ENCODE measurements at regions not wholly inside any gene's neighbourhood (a gene's known extent, or its start where the extent isn't known, plus 50 kb on each side); places are given as distances from the start of the nearest gene placed in this dataset.
A peak's percentile ranks its signal among the peaks of the same experiment; 100 is the strongest.

- peaks cover 40% of the 10 kb centered on the region for H3K9me3 Mint-ChIP-seq
- CTCF ChIA-PET, result interaction anchor here (0.5 to 1.8 kb wide), 5 partner anchors 10 to 642 kb away, joined by 3 to 6 read pairs (median 4); no protein-coding TSS in a partner anchor
- H3K27me3 Mint-ChIP-seq (ENCODE audit: low read depth), result no peaks in the 10 kb centered on the region
Measured at GRCh38 chr6:90434094-90434493, 137.5 kb upstream of the BACH2 start.

GRCh38 chr6:90432937-90433336, 136.3 kb upstream of the BACH2 start:
- CTCF ChIA-PET, result interaction anchor here (1.1 to 1.8 kb wide), 3 partner anchors 11 to 145 kb away, joined by 3 to 6 read pairs (median 4); no protein-coding TSS in a partner anchor
- Mint-ChIP-seq H3K36me3 (ENCODE audit: low read depth) (peaks cover 43% of the 10 kb centered on the region), H3K4me3 (no peak overlapping the region), H3K27me3 (ENCODE audit: low read depth) (no peaks in the 10 kb centered on the region), H3K27ac (no peak overlapping the region), H3K4me1 (ENCODE audit: low read depth) (peaks cover 20% of the 10 kb centered on the region), H3K9me3 (peaks cover 45% of the 10 kb centered on the region)
- intact Hi-C loops (cut with micrococcal nuclease), result no loop called here
- no peak for DNase-seq

More at GRCh38 chr6:90434094-90434493, 137.5 kb upstream of the BACH2 start:
- intact Hi-C loops (cut with micrococcal nuclease), result no loop called here
- H3K36me3 Mint-ChIP-seq (ENCODE audit: low read depth), result peaks cover 39% of the 10 kb centered on the region
- no peak overlapping the region for H3K4me3 Mint-ChIP-seq
- H3K27ac Mint-ChIP-seq, result no peak overlapping the region
- H3K4me1 Mint-ChIP-seq (ENCODE audit: low read depth), result peaks cover 19% of the 10 kb centered on the region
- no peak for DNase-seq

GRCh38 chr6:90432041-90432775, 135.6 kb upstream of the BACH2 start:
- Mint-ChIP-seq H3K4me3 (no peak overlapping the region), H3K9me3 (peaks cover 45% of the 10 kb centered on the region), H3K27ac (no peak overlapping the region), H3K27me3 (ENCODE audit: low read depth) (no peaks in the 10 kb centered on the region), H3K36me3 (ENCODE audit: low read depth) (peaks cover 43% of the 10 kb centered on the region), H3K4me1 (ENCODE audit: low read depth) (peaks cover 21% of the 10 kb centered on the region)
- DNase-seq, result no peak
- CTCF ChIA-PET, result interaction anchor here (0.5 to 1.4 kb wide), 7 partner anchors 8 to 677 kb away, joined by 3 to 4 read pairs (median 3); no protein-coding TSS in a partner anchor
- intact Hi-C loops (cut with micrococcal nuclease), result no loop called here

GRCh38 chr6:90431576-90431975, 134.9 kb upstream of the BACH2 start:
- CTCF ChIA-PET, result interaction anchor here (0.5 to 1.4 kb wide), 6 partner anchors 8 to 676 kb away, joined by 3 to 4 read pairs (median 3); no protein-coding TSS in a partner anchor
- H3K4me1 Mint-ChIP-seq (ENCODE audit: low read depth), result peaks cover 26% of the 10 kb centered on the region
- no peak for DNase-seq

GRCh38 chr6:90429713-90430112, 133.1 kb upstream of the BACH2 start:
- no peak overlapping the region for H3K4me3 Mint-ChIP-seq
- H3K27ac Mint-ChIP-seq, result no peak overlapping the region
- H3K9me3 Mint-ChIP-seq, result peaks cover 43% of the 10 kb centered on the region
- peaks cover 36% of the 10 kb centered on the region for H3K4me1 Mint-ChIP-seq (ENCODE audit: low read depth)
- DNase-seq, result no peak
- peaks cover 41% of the 10 kb centered on the region for H3K36me3 Mint-ChIP-seq (ENCODE audit: low read depth)
- intact Hi-C loops (cut with micrococcal nuclease), result loop anchor here (1.0 kb wide), 1 partner anchor 27 kb away; no protein-coding TSS in a partner anchor
- no peaks in the 10 kb centered on the region for H3K27me3 Mint-ChIP-seq (ENCODE audit: low read depth)
- CTCF ChIA-PET, result interaction anchor here (1.0 kb wide), 1 partner anchor 25 kb away, joined by 3 read pairs; no protein-coding TSS in a partner anchor

More at GRCh38 chr6:90431576-90431975, 134.9 kb upstream of the BACH2 start:
- Mint-ChIP-seq H3K9me3 (peaks cover 45% of the 10 kb centered on the region), H3K27me3 (ENCODE audit: low read depth) (no peaks in the 10 kb centered on the region), H3K36me3 (ENCODE audit: low read depth) (peaks cover 43% of the 10 kb centered on the region), H3K27ac (no peak overlapping the region), H3K4me3 (no peak overlapping the region)
- intact Hi-C loops (cut with micrococcal nuclease), result no loop called here

- H3K27ac Mint-ChIP-seq, result no peak overlapping the region
- peaks cover 31% of the 10 kb centered on the region for H3K36me3 Mint-ChIP-seq (ENCODE audit: low read depth)
- H3K27me3 Mint-ChIP-seq (ENCODE audit: low read depth), result no peaks in the 10 kb centered on the region
- intact Hi-C loops (cut with micrococcal nuclease), result no loop called here
- CTCF ChIA-PET, result interaction anchor here (0.6 to 1.0 kb wide), 4 partner anchors 14 to 491 kb away, joined by 3 to 4 read pairs (median 3); no protein-coding TSS in a partner anchor
- H3K9me3 Mint-ChIP-seq, result peaks cover 35% of the 10 kb centered on the region
- H3K4me3 Mint-ChIP-seq, result no peak overlapping the region
- peaks cover 47% of the 10 kb centered on the region for H3K4me1 Mint-ChIP-seq (ENCODE audit: low read depth)
- no peak for DNase-seq
Measured at GRCh38 chr6:90428514-90428913, 131.9 kb upstream of the BACH2 start.

GRCh38 chr6:90425161-90425641, 128.6 kb upstream of the BACH2 start:
- Mint-ChIP-seq H3K9me3 (peaks cover 15% of the 10 kb centered on the region), H3K36me3 (ENCODE audit: low read depth) (peaks cover 12% of the 10 kb centered on the region), H3K4me1 (ENCODE audit: low read depth) (peaks cover 41% of the 10 kb centered on the region), H3K27me3 (ENCODE audit: low read depth) (no peaks in the 10 kb centered on the region), H3K4me3 (peak overlapping the region; percentile 48), H3K27ac (peak overlapping the region; percentile 92)
- CTCF ChIA-PET, result interaction anchor here (0.8 to 4.6 kb wide), 11 partner anchors 11 to 139 kb away, joined by 3 to 36 read pairs (median 6); no protein-coding TSS in a partner anchor
- intact Hi-C loops (cut with micrococcal nuclease), result loop anchor here (1.0 kb wide), 8 partner anchors 14 to 138 kb away; no protein-coding TSS in a partner anchor
- peak; percentile 46 for DNase-seq

GRCh38 chr6:90424580-90424979, 127.9 kb upstream of the BACH2 start:
- intact Hi-C loops (cut with micrococcal nuclease), result loop anchor here (1.0 kb wide), 1 partner anchor 140 kb away; no protein-coding TSS in a partner anchor
- CTCF ChIA-PET, result interaction anchor here (0.7 to 4.6 kb wide), 12 partner anchors 10 to 138 kb away, joined by 3 to 36 read pairs (median 6); no protein-coding TSS in a partner anchor
- H3K4me3 Mint-ChIP-seq, result no peak overlapping the region
- no peaks in the 10 kb centered on the region for H3K27me3 Mint-ChIP-seq (ENCODE audit: low read depth)
- H3K9me3 Mint-ChIP-seq, result peaks cover 9% of the 10 kb centered on the region
- H3K4me1 Mint-ChIP-seq (ENCODE audit: low read depth), result peaks cover 41% of the 10 kb centered on the region
- H3K27ac Mint-ChIP-seq, result peak overlapping the region; percentile 92
- no peak for DNase-seq
- peaks cover 10% of the 10 kb centered on the region for H3K36me3 Mint-ChIP-seq (ENCODE audit: low read depth)

- H3K4me3 Mint-ChIP-seq, result no peak overlapping the region
- no peak for DNase-seq
- CTCF ChIA-PET, result interaction anchor here (0.6 to 1.0 kb wide), 3 partner anchors 55 to 112 kb away, joined by 3 to 5 read pairs (median 3); no protein-coding TSS in a partner anchor
- no peaks in the 10 kb centered on the region for H3K27me3 Mint-ChIP-seq (ENCODE audit: low read depth)
- H3K4me1 Mint-ChIP-seq (ENCODE audit: low read depth), result peaks cover 35% of the 10 kb centered on the region
- H3K27ac Mint-ChIP-seq, result no peak overlapping the region
- peaks cover 2% of the 10 kb centered on the region for H3K36me3 Mint-ChIP-seq (ENCODE audit: low read depth)
- intact Hi-C loops (cut with micrococcal nuclease), result no loop called here
- no peaks in the 10 kb centered on the region for H3K9me3 Mint-ChIP-seq
Measured at GRCh38 chr6:90421666-90422065, 125.0 kb upstream of the BACH2 start.

- Mint-ChIP-seq H3K4me1 (ENCODE audit: low read depth) (peaks cover 30% of the 10 kb centered on the region), H3K36me3 (ENCODE audit: low read depth) (peaks cover 2% of the 10 kb centered on the region), H3K9me3 (no peaks in the 10 kb centered on the region), H3K27me3 (ENCODE audit: low read depth) (no peaks in the 10 kb centered on the region), H3K4me3 (no peak overlapping the region), H3K27ac (no peak overlapping the region)
- intact Hi-C loops (cut with micrococcal nuclease), result no loop called here
- CTCF ChIA-PET, result interaction anchor here (0.7 to 1.4 kb wide), 3 partner anchors 10 to 156 kb away, joined by 3 to 5 read pairs (median 4); no protein-coding TSS in a partner anchor
- no peak for DNase-seq
Measured at GRCh38 chr6:90420500-90420899, 123.9 kb upstream of the BACH2 start.

- peaks cover 2% of the 10 kb centered on the region for H3K36me3 Mint-ChIP-seq (ENCODE audit: low read depth)
- H3K27me3 Mint-ChIP-seq (ENCODE audit: low read depth), result no peaks in the 10 kb centered on the region
Measured at GRCh38 chr6:90417385-90417784, 120.7 kb upstream of the BACH2 start.

GRCh38 chr6:90416322-90416721, 119.7 kb upstream of the BACH2 start:
- Mint-ChIP-seq H3K36me3 (ENCODE audit: low read depth) (peaks cover 2% of the 10 kb centered on the region), H3K27me3 (ENCODE audit: low read depth) (no peaks in the 10 kb centered on the region), H3K9me3 (no peaks in the 10 kb centered on the region), H3K4me1 (ENCODE audit: low read depth) (peaks cover 47% of the 10 kb centered on the region), H3K27ac (no peak overlapping the region), H3K4me3 (no peak overlapping the region)
- no peak for DNase-seq
- intact Hi-C loops (cut with micrococcal nuclease), result no loop called here
- CTCF ChIA-PET, result interaction anchor here (0.8 to 7.1 kb wide), 5 partner anchors 9 to 62 kb away, joined by 3 to 36 read pairs (median 5); no protein-coding TSS in a partner anchor

More at GRCh38 chr6:90417385-90417784, 120.7 kb upstream of the BACH2 start:
- H3K27ac Mint-ChIP-seq, result no peak overlapping the region
- peaks cover 39% of the 10 kb centered on the region for H3K4me1 Mint-ChIP-seq (ENCODE audit: low read depth)
- intact Hi-C loops (cut with micrococcal nuclease), result no loop called here
- no peaks in the 10 kb centered on the region for H3K9me3 Mint-ChIP-seq
- CTCF ChIA-PET, result interaction anchor here (1.5 kb wide), 1 partner anchor 24 kb away, joined by 5 read pairs; no protein-coding TSS in a partner anchor
- H3K4me3 Mint-ChIP-seq, result no peak overlapping the region
- no peak for DNase-seq
